HG03196 (cell line): ENCODE measurements at regions not wholly inside any gene's neighbourhood (a gene's known extent, or its start where the extent isn't known, plus 50 kb on each side); places are given as distances from the start of the nearest gene placed in this dataset.

ENCODE experiments used
- ATAC-seq: cut with Tn5 transposase; IDR thresholded peaks from one replicate; pipeline ENCODE4 v1.9.1; 2021; ENCODE audit not compliant: unreplicated experiment

- ATAC-seq = no peak
Measured at GRCh38 chr4:41318839-41319530, 62.3 kb downstream of the UCHL1 start.

- no peak for ATAC-seq
Measured at GRCh38 chr4:41319553-41319952, 62.8 kb downstream of the UCHL1 start.

- no peak for ATAC-seq
Measured at GRCh38 chr4:41320278-41320677, 63.5 kb downstream of the UCHL1 start.

GRCh38 chr4:41320786-41321185 is 64.1 kb downstream of the UCHL1 start:
- ATAC-seq = no peak

- ATAC-seq = no peak
Measured at GRCh38 chr4:41321216-41321945, 64.7 kb downstream of the UCHL1 start.

GRCh38 chr4:41322617-41323016 is 65.9 kb downstream of the UCHL1 start:
- no peak for ATAC-seq

GRCh38 chr4:41323179-41323578 is 66.5 kb downstream of the UCHL1 start:
- ATAC-seq = no peak

GRCh38 chr4:41323706-41324105 is 67.0 kb downstream of the UCHL1 start:
- ATAC-seq = no peak

GRCh38 chr4:41324861-41325260 is 68.1 kb downstream of the UCHL1 start:
- no peak for ATAC-seq

- no peak for ATAC-seq
Measured at GRCh38 chr4:41325901-41326300, 69.2 kb downstream of the UCHL1 start.

- ATAC-seq = no peak
Measured at GRCh38 chr4:41326776-41327175, 70.0 kb downstream of the UCHL1 start.

- ATAC-seq = no peak
Measured at GRCh38 chr4:41327770-41328169, 71.0 kb downstream of the UCHL1 start.

- no peak for ATAC-seq
Measured at GRCh38 chr4:41329361-41329760, 72.6 kb downstream of the UCHL1 start.

GRCh38 chr4:41331224-41331623 is 74.5 kb downstream of the UCHL1 start:
- no peak for ATAC-seq

GRCh38 chr4:41332510-41333054 is 75.9 kb downstream of the UCHL1 start:
- no peak for ATAC-seq

GRCh38 chr4:41334182-41334581 is 77.5 kb downstream of the UCHL1 start:
- no peak for ATAC-seq

GRCh38 chr4:41339812-41340809 is 83.4 kb downstream of the UCHL1 start:
- ATAC-seq = no peak

GRCh38 chr4:41346306-41347061 is 89.8 kb downstream of the UCHL1 start:
- ATAC-seq = no peak

- ATAC-seq = no peak
Measured at GRCh38 chr4:41349021-41349420, 92.3 kb downstream of the UCHL1 start.

- ATAC-seq = no peak
Measured at GRCh38 chr4:41358647-41359421, 102.1 kb downstream of the UCHL1 start.
